HEK293 (cell line): ENCODE measurements at regions not wholly inside any gene's neighbourhood (a gene's known extent, or its start where the extent isn't known, plus 50 kb on each side); places are given as distances from the start of the nearest gene placed in this dataset.

ENCODE experiments used
- CTCF ChIA-PET: fragments of 350-600 bp; formaldehyde crosslinking; extraction: SDS; loops from one replicate; lab custom pipeline; 2021; ENCODE audit warnings: antibody characterized with exemption; lab: Yijun Ruan, JAX
- POLR2A ChIA-PET: fragments of 300-600 bp; formaldehyde crosslinking; extraction: SDS; loops from one replicate; lab custom pipeline; 2020; ENCODE audit warnings: antibody characterized with exemption, inconsistent platforms; lab: Yijun Ruan, JAX
- H3K27ac ChIP-seq: fragments of 200-500 bp; sonication (Bioruptor generic); 2 replicates; pipeline ENCODE4 v1.5.1; 2014; ENCODE audit warnings: low read depth, low read length, control low read depth, inconsistent platforms; ENCODE audit errors: extremely low read depth
- H3K36me3 ChIP-seq, 2 experiments: fragments of 200-500 bp in 1 of 2; sonication (Bioruptor generic) in 1 of 2; 1 replicate in 1 of 2; 2 replicates in 1 of 2; pipeline ENCODE4 v1.5.1; 2014 to 2017; ENCODE audit warnings: inconsistent platforms in 2 of 2, low read length in 2 of 2; ENCODE audit not compliant: control insufficient read depth in 2 of 2, insufficient read depth in 1 of 2
- H3K4me1 ChIP-seq: fragments of 200-500 bp; sonication (Bioruptor generic); 2 replicates; pipeline ENCODE4 v1.5.1; 2014; ENCODE audit warnings: mild to moderate bottlenecking, low read length, inconsistent platforms; ENCODE audit not compliant: control insufficient read depth, insufficient read depth
- H3K4me3 ChIP-seq: 2 replicates; pipeline ENCODE4 v1.5.1; 2011; ENCODE audit warnings: low read depth, mild to moderate bottlenecking, control low read depth, low read length, moderate library complexity
- H3K9me3 ChIP-seq: fragments of 200-500 bp; sonication (Bioruptor generic); 2 replicates; pipeline ENCODE4 v1.5.1; 2014; ENCODE audit warnings: low read depth, low read length, inconsistent platforms; ENCODE audit not compliant: control insufficient read depth, insufficient read depth
- EGR2 ChIP-seq: fragments of 450-650 bp; formaldehyde crosslinking; IDR thresholded peaks from 2 replicates; pipeline ENCODE4 v1.5.1; 2016; ENCODE audit warnings: low read depth, missing biosample characterization, missing genetic modification characterization
- HOXD13 ChIP-seq: sonication (generic); formaldehyde crosslinking; IDR thresholded peaks from 2 replicates; pipeline ENCODE4 v1.8.0; 2022; ENCODE audit warnings: missing genetic modification reagents, borderline replicate concordance
- KLF9 ChIP-seq: fragments of 450-650 bp; formaldehyde crosslinking; IDR thresholded peaks from 2 replicates; pipeline ENCODE4 v1.5.1; 2016; ENCODE audit warnings: missing biosample characterization, missing genetic modification characterization, low read depth
- SALL2 ChIP-seq: fragments of 450-650 bp; formaldehyde crosslinking; IDR thresholded peaks from 2 replicates; pipeline ENCODE4 v1.5.0; 2017; ENCODE audit warnings: missing biosample characterization, mild to moderate bottlenecking, missing genetic modification characterization, borderline replicate concordance
- SP3 ChIP-seq: fragments of 450-650 bp; formaldehyde crosslinking; IDR thresholded peaks from 2 replicates; pipeline ENCODE4 v1.5.1; 2016; ENCODE audit warnings: missing biosample characterization, missing genetic modification characterization
- TRIM28 ChIP-seq: IDR thresholded peaks from 2 replicates; pipeline ENCODE4 v1.6.1; 2011; ENCODE audit warnings: low read length, control low read depth, borderline replicate concordance
- YY1 ChIP-seq: fragments of 450-650 bp; formaldehyde crosslinking; IDR thresholded peaks from 2 replicates; pipeline ENCODE4 v1.5.1; 2018; ENCODE audit warnings: missing biosample characterization, missing genetic modification characterization
- ZBTB20 ChIP-seq: fragments of 450-650 bp; formaldehyde crosslinking; IDR thresholded peaks from 2 replicates; pipeline ENCODE4 v1.5.1; 2016; ENCODE audit warnings: missing biosample characterization, missing genetic modification characterization
- ZNF133 ChIP-seq: fragments of 450-650 bp; formaldehyde crosslinking; IDR thresholded peaks from 2 replicates; pipeline ENCODE4 v1.5.1; 2016; ENCODE audit warnings: missing biosample characterization, missing genetic modification characterization
- ZNF138 ChIP-seq: fragments of 450-650 bp; formaldehyde crosslinking; IDR thresholded peaks from 2 replicates; pipeline ENCODE4 v1.5.1; 2016; ENCODE audit warnings: missing biosample characterization, missing genetic modification characterization, borderline replicate concordance
- ZNF214 ChIP-seq: fragments of 450-650 bp; formaldehyde crosslinking; IDR thresholded peaks from 2 replicates; pipeline ENCODE4 v1.5.1; 2017; ENCODE audit warnings: missing biosample characterization, mild to moderate bottlenecking, missing genetic modification characterization, borderline replicate concordance
- ZNF24 ChIP-seq: fragments of 450-650 bp; formaldehyde crosslinking; IDR thresholded peaks from 2 replicates; pipeline ENCODE4 v1.5.1; 2016; ENCODE audit warnings: missing biosample characterization, missing genetic modification characterization
- ZNF350 ChIP-seq: fragments of 450-650 bp; formaldehyde crosslinking; IDR thresholded peaks from 2 replicates; pipeline ENCODE4 v1.5.0; 2017; ENCODE audit warnings: missing biosample characterization, mild to moderate bottlenecking, missing genetic modification characterization
- ZNF366 ChIP-seq: fragments of 450-650 bp; formaldehyde crosslinking; conservative IDR thresholded peaks from 2 replicates; pipeline ENCODE4 v1.5.1; 2016; ENCODE audit warnings: missing biosample characterization, missing genetic modification characterization
- ZNF391 ChIP-seq: fragments of 450-650 bp; formaldehyde crosslinking; IDR thresholded peaks from 2 replicates; pipeline ENCODE4 v1.5.1; 2016; ENCODE audit warnings: low read depth, missing biosample characterization, missing genetic modification characterization, borderline replicate concordance
- ZNF529 ChIP-seq: fragments of 450-650 bp; formaldehyde crosslinking; IDR thresholded peaks from 2 replicates; pipeline ENCODE4 v1.5.1; 2017; ENCODE audit warnings: missing genetic modification characterization, missing biosample characterization; ENCODE audit not compliant: insufficient replicate concordance
- ZNF664 ChIP-seq: fragments of 450-650 bp; formaldehyde crosslinking; IDR thresholded peaks from 2 replicates; pipeline ENCODE4 v1.5.1; 2016; ENCODE audit warnings: missing biosample characterization, missing genetic modification characterization
- ZSCAN23 ChIP-seq: fragments of 450-650 bp; formaldehyde crosslinking; IDR thresholded peaks from 2 replicates; pipeline ENCODE4 v1.5.1; 2016; ENCODE audit warnings: missing biosample characterization, missing genetic modification characterization
- ZXDB ChIP-seq: fragments of 450-650 bp; formaldehyde crosslinking; IDR thresholded peaks from 2 replicates; pipeline ENCODE4 v1.5.1; 2016; ENCODE audit warnings: missing biosample characterization, missing genetic modification characterization
- TF ChIP-seq, protein P1 (sequence below): fragments of 450-650 bp; formaldehyde crosslinking; IDR thresholded peaks from 2 replicates; pipeline ENCODE4 v1.5.1; 2016; ENCODE audit warnings: missing biosample characterization, missing genetic modification characterization
- TF ChIP-seq, protein P2 (sequence below): fragments of 450-650 bp; formaldehyde crosslinking; IDR thresholded peaks from 2 replicates; pipeline ENCODE4 v1.5.1; 2016; ENCODE audit warnings: missing biosample characterization, missing genetic modification characterization, borderline replicate concordance
- TF ChIP-seq, protein P3 (sequence below): fragments of 450-650 bp; formaldehyde crosslinking; IDR thresholded peaks from 2 replicates; pipeline ENCODE4 v1.5.1; 2016; ENCODE audit warnings: missing biosample characterization, missing genetic modification characterization
- TF ChIP-seq, protein P4 (sequence below): fragments of 450-650 bp; formaldehyde crosslinking; IDR thresholded peaks from 2 replicates; pipeline ENCODE4; 2016; ENCODE audit warnings: missing biosample characterization, missing genetic modification characterization

DNA sequence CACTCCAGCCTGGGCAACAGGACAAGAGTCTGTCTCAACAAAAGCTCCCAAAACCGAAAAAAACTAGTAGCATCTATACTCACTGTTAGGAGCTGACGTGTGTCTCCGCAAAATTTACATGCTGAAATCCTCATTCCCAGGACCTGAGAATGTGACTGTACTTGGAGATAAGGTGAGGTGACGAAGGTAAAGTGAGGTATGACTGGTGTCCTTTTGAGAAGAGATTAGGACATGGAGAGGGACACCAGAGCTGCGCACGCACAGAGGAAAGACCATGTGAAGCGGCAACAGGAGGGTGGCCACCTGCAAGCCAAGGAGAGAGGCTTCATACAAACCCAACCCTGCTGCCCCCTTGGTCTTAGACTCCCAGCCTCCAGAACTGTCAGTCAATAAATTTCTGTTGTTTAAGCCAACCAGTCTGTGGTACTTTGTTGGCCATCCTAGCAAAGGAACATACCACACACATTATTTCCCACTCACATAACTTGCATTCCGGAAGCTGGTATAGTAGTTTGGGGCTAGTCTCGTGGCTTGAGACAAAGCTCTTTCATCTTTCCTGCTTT, 1154.0 kb upstream of the CELF2 start:
- no peak overlapping the region for H3K27ac ChIP-seq
- H3K4me3 ChIP-seq: no peak overlapping the region
- H3K4me1 ChIP-seq: no peaks in the 10 kb centered on the region
- H3K36me3 ChIP-seq: no peaks in the 10 kb centered on the region
- ChIA-PET CTCF (no interaction called here), POLR2A (no interaction called here)
- TF ChIP-seq HOXD13 (CRISPR knock-in tag) (no peak), ZNF133 (no peak), SP3 (tag by site-specific recombination) (no peak), ZNF350 (no peak), ZNF391 (tag by site-specific recombination) (no peak)
- TF ChIP-seq, protein P1, sequence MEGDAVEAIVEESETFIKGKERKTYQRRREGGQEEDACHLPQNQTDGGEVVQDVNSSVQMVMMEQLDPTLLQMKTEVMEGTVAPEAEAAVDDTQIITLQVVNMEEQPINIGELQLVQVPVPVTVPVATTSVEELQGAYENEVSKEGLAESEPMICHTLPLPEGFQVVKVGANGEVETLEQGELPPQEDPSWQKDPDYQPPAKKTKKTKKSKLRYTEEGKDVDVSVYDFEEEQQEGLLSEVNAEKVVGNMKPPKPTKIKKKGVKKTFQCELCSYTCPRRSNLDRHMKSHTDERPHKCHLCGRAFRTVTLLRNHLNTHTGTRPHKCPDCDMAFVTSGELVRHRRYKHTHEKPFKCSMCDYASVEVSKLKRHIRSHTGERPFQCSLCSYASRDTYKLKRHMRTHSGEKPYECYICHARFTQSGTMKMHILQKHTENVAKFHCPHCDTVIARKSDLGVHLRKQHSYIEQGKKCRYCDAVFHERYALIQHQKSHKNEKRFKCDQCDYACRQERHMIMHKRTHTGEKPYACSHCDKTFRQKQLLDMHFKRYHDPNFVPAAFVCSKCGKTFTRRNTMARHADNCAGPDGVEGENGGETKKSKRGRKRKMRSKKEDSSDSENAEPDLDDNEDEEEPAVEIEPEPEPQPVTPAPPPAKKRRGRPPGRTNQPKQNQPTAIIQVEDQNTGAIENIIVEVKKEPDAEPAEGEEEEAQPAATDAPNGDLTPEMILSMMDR (tag by site-specific recombination): no peak
- no peaks in the 10 kb centered on the region for H3K9me3 ChIP-seq

DNA sequence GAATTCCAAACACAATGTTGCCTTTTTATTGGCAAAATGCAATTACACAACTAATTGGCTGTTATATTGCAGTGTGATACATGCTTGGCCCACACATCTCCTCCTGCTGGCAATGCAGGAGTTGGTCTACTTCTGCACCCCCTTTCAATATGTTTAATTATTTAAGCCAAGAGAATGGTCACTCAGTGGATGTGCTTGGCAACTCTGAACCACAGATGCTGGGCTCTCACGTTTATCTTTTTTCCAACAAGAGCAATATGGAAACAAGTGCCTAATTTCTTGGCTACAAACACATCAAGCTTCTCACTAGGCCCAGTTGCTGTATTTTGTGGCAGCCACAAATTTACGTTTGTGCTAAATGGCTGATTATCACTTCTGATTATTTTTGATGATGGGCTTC, 1149.2 kb upstream of the CELF2 start:
- H3K4me3 ChIP-seq: no peak overlapping the region
- CTCF ChIA-PET: no interaction called here
- TF ChIP-seq, protein P2, sequence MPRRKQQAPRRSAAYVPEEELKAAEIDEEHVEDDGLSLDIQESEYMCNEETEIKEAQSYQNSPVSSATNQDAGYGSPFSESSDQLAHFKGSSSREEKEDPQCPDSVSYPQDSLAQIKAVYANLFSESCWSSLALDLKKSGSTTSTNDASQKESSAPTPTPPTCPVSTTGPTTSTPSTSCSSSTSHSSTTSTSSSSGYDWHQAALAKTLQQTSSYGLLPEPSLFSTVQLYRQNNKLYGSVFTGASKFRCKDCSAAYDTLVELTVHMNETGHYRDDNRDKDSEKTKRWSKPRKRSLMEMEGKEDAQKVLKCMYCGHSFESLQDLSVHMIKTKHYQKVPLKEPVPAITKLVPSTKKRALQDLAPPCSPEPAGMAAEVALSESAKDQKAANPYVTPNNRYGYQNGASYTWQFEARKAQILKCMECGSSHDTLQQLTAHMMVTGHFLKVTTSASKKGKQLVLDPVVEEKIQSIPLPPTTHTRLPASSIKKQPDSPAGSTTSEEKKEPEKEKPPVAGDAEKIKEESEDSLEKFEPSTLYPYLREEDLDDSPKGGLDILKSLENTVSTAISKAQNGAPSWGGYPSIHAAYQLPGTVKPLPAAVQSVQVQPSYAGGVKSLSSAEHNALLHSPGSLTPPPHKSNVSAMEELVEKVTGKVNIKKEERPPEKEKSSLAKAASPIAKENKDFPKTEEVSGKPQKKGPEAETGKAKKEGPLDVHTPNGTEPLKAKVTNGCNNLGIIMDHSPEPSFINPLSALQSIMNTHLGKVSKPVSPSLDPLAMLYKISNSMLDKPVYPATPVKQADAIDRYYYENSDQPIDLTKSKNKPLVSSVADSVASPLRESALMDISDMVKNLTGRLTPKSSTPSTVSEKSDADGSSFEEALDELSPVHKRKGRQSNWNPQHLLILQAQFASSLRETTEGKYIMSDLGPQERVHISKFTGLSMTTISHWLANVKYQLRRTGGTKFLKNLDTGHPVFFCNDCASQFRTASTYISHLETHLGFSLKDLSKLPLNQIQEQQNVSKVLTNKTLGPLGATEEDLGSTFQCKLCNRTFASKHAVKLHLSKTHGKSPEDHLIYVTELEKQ: no peak
- no peak for TF ChIP-seq EGR2 (tag by site-specific recombination)
- no peak for TF ChIP-seq ZNF214 (tag by site-specific recombination)
- TF ChIP-seq TRIM28: no peak
- TF ChIP-seq SP3 (tag by site-specific recombination): no peak
- TF ChIP-seq KLF9 (tag by site-specific recombination): no peak
- no peak for TF ChIP-seq YY1 (tag by site-specific recombination)
- no peak for TF ChIP-seq SALL2 (tag by site-specific recombination)
- no peak for TF ChIP-seq ZNF664
- no peak for TF ChIP-seq ZXDB (tag by site-specific recombination)
- H3K9me3 ChIP-seq: no peaks in the 10 kb centered on the region
- H3K36me3 ChIP-seq: no peaks in the 10 kb centered on the region
- no peaks in the 10 kb centered on the region for H3K4me1 ChIP-seq
- H3K27ac ChIP-seq: no peak overlapping the region
- POLR2A ChIA-PET: no interaction called here

DNA sequence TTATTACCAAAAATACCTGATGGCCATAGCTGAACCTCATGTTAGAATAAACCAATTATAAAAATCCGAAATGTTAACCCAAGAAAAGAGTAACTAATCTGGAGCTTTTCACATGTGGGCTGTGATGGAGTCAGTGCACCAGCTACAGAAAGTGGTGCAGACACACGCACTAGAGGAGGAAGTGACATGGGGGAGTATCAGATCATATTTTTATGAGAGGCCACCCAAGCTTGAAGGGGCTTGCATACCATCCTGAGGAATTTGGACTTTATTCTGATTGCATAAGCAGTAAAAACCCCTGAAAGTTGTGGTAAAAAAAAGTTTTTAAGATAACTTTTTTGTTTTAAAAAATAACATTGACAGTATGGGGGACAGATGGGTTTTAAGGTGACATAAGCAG, 1148.5 kb upstream of the CELF2 start:
- Histone ChIP-seq H3K27ac (no peak overlapping the region), H3K4me3 (no peak overlapping the region), H3K4me1 (no peaks in the 10 kb centered on the region), H3K36me3 (no peaks in the 10 kb centered on the region), H3K9me3 (no peaks in the 10 kb centered on the region)
- POLR2A ChIA-PET: no interaction called here
- CTCF ChIA-PET: no interaction called here
- TF ChIP-seq ZNF24 (tag by site-specific recombination) (no peak), HOXD13 (CRISPR knock-in tag) (no peak), ZNF366 (tag by site-specific recombination) (no peak), ZNF138 (tag by site-specific recombination) (no peak), ZNF529 (no peak), ZSCAN23 (no peak), ZBTB20 (tag by site-specific recombination) (no peak)
- TF ChIP-seq, protein P3, sequence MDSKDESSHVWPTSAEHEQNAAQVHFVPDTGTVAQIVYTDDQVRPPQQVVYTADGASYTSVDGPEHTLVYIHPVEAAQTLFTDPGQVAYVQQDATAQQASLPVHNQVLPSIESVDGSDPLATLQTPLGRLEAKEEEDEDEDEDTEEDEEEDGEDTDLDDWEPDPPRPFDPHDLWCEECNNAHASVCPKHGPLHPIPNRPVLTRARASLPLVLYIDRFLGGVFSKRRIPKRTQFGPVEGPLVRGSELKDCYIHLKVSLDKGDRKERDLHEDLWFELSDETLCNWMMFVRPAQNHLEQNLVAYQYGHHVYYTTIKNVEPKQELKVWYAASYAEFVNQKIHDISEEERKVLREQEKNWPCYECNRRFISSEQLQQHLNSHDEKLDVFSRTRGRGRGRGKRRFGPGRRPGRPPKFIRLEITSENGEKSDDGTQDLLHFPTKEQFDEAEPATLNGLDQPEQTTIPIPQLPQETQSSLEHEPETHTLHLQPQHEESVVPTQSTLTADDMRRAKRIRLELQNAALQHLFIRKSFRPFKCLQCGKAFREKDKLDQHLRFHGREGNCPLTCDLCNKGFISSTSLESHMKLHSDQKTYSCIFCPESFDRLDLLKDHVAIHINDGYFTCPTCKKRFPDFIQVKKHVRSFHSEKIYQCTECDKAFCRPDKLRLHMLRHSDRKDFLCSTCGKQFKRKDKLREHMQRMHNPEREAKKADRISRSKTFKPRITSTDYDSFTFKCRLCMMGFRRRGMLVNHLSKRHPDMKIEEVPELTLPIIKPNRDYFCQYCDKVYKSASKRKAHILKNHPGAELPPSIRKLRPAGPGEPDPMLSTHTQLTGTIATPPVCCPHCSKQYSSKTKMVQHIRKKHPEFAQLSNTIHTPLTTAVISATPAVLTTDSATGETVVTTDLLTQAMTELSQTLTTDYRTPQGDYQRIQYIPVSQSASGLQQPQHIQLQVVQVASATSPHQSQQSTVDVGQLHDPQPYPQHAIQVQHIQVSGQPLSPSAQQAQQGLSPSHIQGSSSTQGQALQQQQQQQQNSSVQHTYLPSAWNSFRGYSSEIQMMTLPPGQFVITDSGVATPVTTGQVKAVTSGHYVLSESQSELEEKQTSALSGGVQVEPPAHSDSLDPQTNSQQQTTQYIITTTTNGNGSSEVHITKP (tag by site-specific recombination): no peak
- TF ChIP-seq, protein P4, sequence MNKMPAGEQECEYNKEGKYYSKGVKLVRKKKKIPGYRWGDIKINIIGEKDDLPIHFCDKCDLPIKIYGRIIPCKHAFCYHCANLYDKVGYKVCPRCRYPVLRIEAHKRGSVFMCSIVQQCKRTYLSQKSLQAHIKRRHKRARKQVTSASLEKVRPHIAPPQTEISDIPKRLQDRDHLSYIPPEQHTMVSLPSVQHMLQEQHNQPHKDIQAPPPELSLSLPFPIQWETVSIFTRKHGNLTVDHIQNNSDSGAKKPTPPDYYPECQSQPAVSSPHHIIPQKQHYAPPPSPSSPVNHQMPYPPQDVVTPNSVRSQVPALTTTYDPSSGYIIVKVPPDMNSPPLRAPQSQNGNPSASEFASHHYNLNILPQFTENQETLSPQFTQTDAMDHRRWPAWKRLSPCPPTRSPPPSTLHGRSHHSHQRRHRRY (tag by site-specific recombination): no peak
